Embryonic facial prominence (tissue), 1 donor: ENCODE measurements at regions not wholly inside any gene's neighbourhood (a gene's known extent, or its start where the extent isn't known, plus 50 kb on each side); places are given as distances from the start of the nearest gene placed in this dataset.
"Not testable (repeated sequence)": the region's sequence is repeated elsewhere in the genome, so short reads cannot be mapped to it uniquely, and the experiment has no call there.

Experiments
- DNase-seq: peaks from one replicate; pipeline ENCODE4 v3.0.0-alpha.2; 2016; ENCODE audit errors: extremely low spot score

GRCh38 chr6:163743796-163744195, 329.3 kb downstream of the QKI start:
- DNase-seq = no peak

- no peak for DNase-seq
Measured at GRCh38 chr6:163741743-163742363, 327.3 kb downstream of the QKI start.

GRCh38 chr6:163741342-163741741, 326.8 kb downstream of the QKI start:
- DNase-seq = no peak

GRCh38 chr6:163739966-163740365, 325.4 kb downstream of the QKI start:
- DNase-seq = no peak

GRCh38 chr6:163739408-163739725, 324.8 kb downstream of the QKI start:
- no peak for DNase-seq

- no peak for DNase-seq
Measured at GRCh38 chr6:163738725-163739407, 324.3 kb downstream of the QKI start.

GRCh38 chr6:163738304-163738703, 323.8 kb downstream of the QKI start:
- DNase-seq = no peak

GRCh38 chr6:163735076-163735475, 320.6 kb downstream of the QKI start:
- DNase-seq = no peak

GRCh38 chr6:163733061-163733460, 318.5 kb downstream of the QKI start:
- no peak for DNase-seq

- DNase-seq = no peak
Measured at GRCh38 chr6:163732479-163732878, 318.0 kb downstream of the QKI start.

- DNase-seq = not testable (repeated sequence)
Measured at GRCh38 chr6:163732014-163732351, 317.5 kb downstream of the QKI start.

GRCh38 chr6:163731215-163732013, 316.9 kb downstream of the QKI start:
- no peak for DNase-seq

GRCh38 chr6:163730246-163731210, 316.0 kb downstream of the QKI start:
- no peak for DNase-seq

GRCh38 chr6:163729127-163729872, 314.8 kb downstream of the QKI start:
- no peak for DNase-seq

- DNase-seq = no peak
Measured at GRCh38 chr6:163728442-163729126, 314.1 kb downstream of the QKI start.

GRCh38 chr6:163726037-163726695, 311.6 kb downstream of the QKI start:
- no peak for DNase-seq

- no peak for DNase-seq
Measured at GRCh38 chr6:163725008-163725941, 310.8 kb downstream of the QKI start.

GRCh38 chr6:163724196-163724595, 309.7 kb downstream of the QKI start:
- no peak for DNase-seq

- DNase-seq = no peak
Measured at GRCh38 chr6:163723759-163724158, 309.2 kb downstream of the QKI start.
